ENCODE measurements at regions not wholly inside any gene's neighbourhood (a gene's known extent, or its start where the extent isn't known, plus 50 kb on each side); places are given as distances from the start of the nearest gene placed in this dataset.

DNA sequence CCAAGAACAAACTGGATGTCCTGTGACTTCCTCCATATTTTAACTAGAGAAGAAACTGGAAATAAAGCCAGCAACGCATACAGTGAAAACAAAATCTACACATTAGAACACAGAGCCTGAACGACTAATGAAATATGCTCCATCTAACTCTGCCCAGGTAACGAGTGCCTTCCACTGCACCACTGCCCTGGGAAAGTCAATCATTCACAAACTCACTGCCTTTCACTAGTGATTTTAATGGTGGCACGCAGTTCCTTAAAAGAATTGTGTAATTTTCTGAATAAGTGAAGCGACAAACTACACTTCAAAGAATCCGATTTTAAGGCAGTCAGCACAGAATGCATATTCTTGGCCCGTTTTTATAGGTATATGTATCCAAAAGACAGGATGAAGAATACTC, 416.0 kb downstream of the SHQ1 start:
- no peak overlapping the region for H2AK5ac ChIP-seq (ENCODE audit: low read depth, low read length)
- H2AFZ ChIP-seq (ENCODE audit: low read length), result no peak overlapping the region
- H3K18ac ChIP-seq (ENCODE audit: extremely low read depth, low read length), result no peak overlapping the region
- TF ChIP-seq RFX5 (IDR thresholded peaks at IDR 0.05; ENCODE audit: borderline replicate concordance, low read depth, low read length) (no peak), CEBPB (IDR thresholded peaks at IDR 0.05; ENCODE audit: low read depth, low read length) (no peak), EP300 (IDR thresholded peaks at IDR 0.05; ENCODE audit: borderline replicate concordance in 1 of 2, low read depth in 2 of 2, low read length in 2 of 2) (no peak), POLR2A (IDR thresholded peaks at IDR 0.05; ENCODE audit: control extremely low read depth in 1 of 2, low read depth in 2 of 2, low read length in 2 of 2) (no peak), MAFK (IDR thresholded peaks at IDR 0.05; ENCODE audit: low read depth, low read length) (no peak), SRF (IDR thresholded peaks at IDR 0.05; ENCODE audit: low read depth, low read length) (no peak), SAP30 (IDR thresholded peaks at IDR 0.05; ENCODE audit: insufficient read depth, insufficient replicate concordance, low read length) (no peak)
- H4K91ac ChIP-seq (replicated peaks; ENCODE audit: insufficient read length, low read length), result no peak overlapping the region
- no peak overlapping the region for H3K9ac ChIP-seq (replicated peaks in 1 of 4; ENCODE audit: extremely low read depth in 1 of 4, low read depth in 3 of 4, low read length in 3 of 4)
- no peaks in the 10 kb centered on the region for H3K9me3 ChIP-seq (ENCODE audit: insufficient read depth in 2 of 2, low read depth in 1 of 2, low read length in 1 of 2)
- H4K8ac ChIP-seq (ENCODE audit: extremely low read depth, insufficient read depth, low read length), result no peak overlapping the region
- H3K27ac ChIP-seq (ENCODE audit: low read depth, low read length), result no peak overlapping the region
- H3K79me2 ChIP-seq (ENCODE audit: control insufficient read depth in 1 of 2, insufficient read depth in 2 of 2, low read length in 2 of 2), result peaks cover 45 to 96% of the 10 kb centered on the region in 2 experiments
- H2BK12ac ChIP-seq (ENCODE audit: low read depth, low read length), result no peak overlapping the region
- no peak overlapping the region for H3K14ac ChIP-seq (ENCODE audit: insufficient read length)
- 0 out of 2 replicates have a peak, but pooled peaks cover 6% of the 10 kb centered on the region for H3K79me1 ChIP-seq (ENCODE audit: low read depth, low read length)
- no peaks in the 10 kb centered on the region; a peak in 1 of 8 replicates for H3K36me3 ChIP-seq (ENCODE audit: control insufficient read depth in 2 of 4, insufficient read depth in 4 of 4, low read length in 3 of 4)
- H2BK20ac ChIP-seq (ENCODE audit: low read length), result no peak overlapping the region
- no peak overlapping the region for H3K23ac ChIP-seq (ENCODE audit: insufficient read length)
- 90% methylated on average over 7 of the region's 7 CpGs; no CpG with 5 or more reads in 1 of the 2 experiments for WGBS, 2 experiments (ENCODE audit: extremely low coverage in 1 of 2, insufficient coverage in 1 of 2, insufficient read length in 1 of 2, insufficient replicate concordance in 2 of 2, low coverage in 1 of 2, low lambda C conversion rate in 2 of 2, missing lambda C conversion rate in 1 of 2)
- H3K4me1 ChIP-seq (replicated peaks in 1 of 4; ENCODE audit: control insufficient read depth in 3 of 4, insufficient read depth in 4 of 4, low read length in 3 of 4), result 0 out of 7 replicates have a peak, but pooled peaks cover 0 to 3% (median 0%) of the 10 kb centered on the region in 4 experiments
- no peak overlapping the region for H4K5ac ChIP-seq (ENCODE audit: insufficient read length, low read depth, low read length)
- no peak overlapping the region for H2BK120ac ChIP-seq (replicated peaks; ENCODE audit: low read depth, low read length)
- H3K4me3 ChIP-seq (ENCODE audit: extremely low read depth in 1 of 4, insufficient read depth in 2 of 4, low read depth in 3 of 4, low read length in 4 of 4), result no peak overlapping the region
- DNase-seq (ENCODE audit: low read depth in 1 of 2, low spot score in 2 of 2), result no peak
- no peak overlapping the region for H2BK15ac ChIP-seq (ENCODE audit: low read length)
- H3K23me2 ChIP-seq (ENCODE audit: low read depth, low read length), result no peaks in the 10 kb centered on the region
- H3K56ac ChIP-seq (replicated peaks; ENCODE audit: insufficient read length, low read depth, low read length), result no peak overlapping the region
- H3K4me2 ChIP-seq (ENCODE audit: insufficient read depth in 1 of 2, low read depth in 2 of 2, low read length in 2 of 2), result no peak overlapping the region
- no peak for FAIRE-seq
- no peaks in the 10 kb centered on the region for H3K27me3 ChIP-seq (replicated peaks in 1 of 4; ENCODE audit: control insufficient read depth in 3 of 4, extremely low read depth in 1 of 4, insufficient read depth in 3 of 4, low read length in 3 of 4)
- POLR2A ChIA-PET (ENCODE audit: partially characterized antibody), result no interaction called here
- CTCF ChIA-PET (ENCODE audit: partially characterized antibody), result interaction anchor here (1.0 kb wide), 1 partner anchor 16 kb away, joined by 3 read pairs; no protein-coding TSS in a partner anchor
- no peak overlapping the region for H3K4ac ChIP-seq (replicated peaks; ENCODE audit: insufficient read length, low read depth, low read length)
- no peak overlapping the region for H2BK5ac ChIP-seq (ENCODE audit: low read depth, low read length)
- peaks cover 8 to 10% of the 10 kb centered on the region in 2 experiments for H4K20me1 ChIP-seq (replicated peaks in 1 of 2; ENCODE audit: control insufficient read depth in 1 of 2, insufficient read depth in 2 of 2, low read length in 2 of 2)

Measured in H1 (cell line).